ENCODE measurements at regions not wholly inside any gene's neighbourhood (a gene's known extent, or its start where the extent isn't known, plus 50 kb on each side); places are given as distances from the start of the nearest gene placed in this dataset.
"Not testable (repeated sequence)": the region's sequence is repeated elsewhere in the genome, so short reads cannot be mapped to it uniquely, and the experiment has no call there.

- no peak for DNase-seq (ENCODE audit: low read depth)
Observed at GRCh38 chr6:154921482-154921881, 73.6 kb upstream of the TIAM2 start.

GRCh38 chr6:154923199-154923869 is 71.8 kb upstream of the TIAM2 start:
- no peak for DNase-seq (ENCODE audit: low read depth)

GRCh38 chr6:154925130-154925529 is 70.0 kb upstream of the TIAM2 start:
- no peak for DNase-seq (ENCODE audit: low read depth)

DNA sequence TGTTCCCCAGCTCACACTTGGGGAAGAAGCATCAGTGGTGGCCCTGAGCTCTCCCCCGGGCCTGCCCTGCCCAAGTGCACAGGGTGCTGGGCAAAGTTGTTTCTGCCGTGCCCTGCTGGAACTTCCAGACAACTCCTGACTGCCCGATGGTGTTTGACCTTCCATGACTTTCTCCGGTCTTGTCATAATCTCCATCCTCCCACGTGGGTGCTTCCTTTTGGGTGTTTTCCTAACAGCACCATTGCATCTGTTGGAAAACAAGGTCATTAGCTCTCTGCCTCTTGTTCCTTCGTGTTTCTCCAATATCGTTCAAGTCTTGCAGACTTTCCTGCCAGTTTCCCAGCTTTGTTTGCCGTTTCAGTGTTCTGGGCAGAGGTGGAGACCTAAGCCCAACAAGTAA is 68.7 kb upstream of the TIAM2 start:
- no peak for DNase-seq (ENCODE audit: low read depth)

DNA sequence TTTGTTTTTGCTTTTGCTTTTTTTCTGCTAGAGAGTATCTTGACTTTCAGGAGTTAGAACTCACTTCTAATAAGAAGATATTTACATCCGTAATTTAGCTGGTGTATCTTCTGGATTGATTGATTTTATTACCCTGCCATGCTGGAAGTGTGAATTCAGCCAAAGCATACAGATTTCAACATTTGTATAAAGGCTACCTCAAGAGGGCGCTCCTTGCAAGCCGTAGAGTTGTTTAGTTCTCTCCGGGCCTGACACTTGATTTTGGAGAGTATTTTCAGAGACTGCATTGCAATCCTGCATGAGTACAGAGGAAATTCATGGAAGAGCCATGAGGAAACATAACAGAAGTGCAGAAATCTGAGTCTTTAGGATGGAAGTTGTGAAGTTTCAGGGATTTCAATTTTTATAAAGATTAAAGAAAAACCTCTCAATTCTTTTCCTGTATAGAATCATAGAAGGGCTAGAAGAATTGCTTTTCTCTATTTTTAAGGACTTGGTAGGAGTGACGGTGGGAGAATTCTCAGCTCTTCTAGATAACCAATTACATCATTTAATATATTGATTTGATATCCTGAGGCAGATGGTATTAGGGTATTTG is 66.7 kb upstream of the TIAM2 start:
- peak; percentile 50 for DNase-seq (ENCODE audit: low read depth)

DNA sequence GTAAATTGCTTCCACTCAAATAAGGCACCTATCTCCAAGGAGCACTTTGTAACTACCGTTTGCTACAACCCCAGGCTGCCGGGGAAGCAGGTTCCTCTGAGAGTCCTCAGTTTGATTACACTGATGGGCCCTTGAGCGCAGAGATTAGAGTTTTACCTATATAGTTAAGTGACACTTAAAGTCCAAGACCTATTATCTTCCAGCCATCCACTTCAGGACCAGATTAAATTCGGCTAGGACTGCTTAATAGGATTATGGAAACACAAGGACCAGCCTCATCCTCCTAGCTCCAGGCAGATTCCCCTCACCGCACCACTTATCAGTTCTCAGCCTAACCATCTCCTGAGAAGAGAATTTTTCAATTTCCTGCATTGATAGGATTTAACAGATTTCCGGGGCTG is 64.7 kb upstream of the TIAM2 start:
- DNase-seq (ENCODE audit: low read depth) = no peak

- no peak for DNase-seq (ENCODE audit: low read depth)
Observed at GRCh38 chr6:154931711-154932424, 63.2 kb upstream of the TIAM2 start.

DNA sequence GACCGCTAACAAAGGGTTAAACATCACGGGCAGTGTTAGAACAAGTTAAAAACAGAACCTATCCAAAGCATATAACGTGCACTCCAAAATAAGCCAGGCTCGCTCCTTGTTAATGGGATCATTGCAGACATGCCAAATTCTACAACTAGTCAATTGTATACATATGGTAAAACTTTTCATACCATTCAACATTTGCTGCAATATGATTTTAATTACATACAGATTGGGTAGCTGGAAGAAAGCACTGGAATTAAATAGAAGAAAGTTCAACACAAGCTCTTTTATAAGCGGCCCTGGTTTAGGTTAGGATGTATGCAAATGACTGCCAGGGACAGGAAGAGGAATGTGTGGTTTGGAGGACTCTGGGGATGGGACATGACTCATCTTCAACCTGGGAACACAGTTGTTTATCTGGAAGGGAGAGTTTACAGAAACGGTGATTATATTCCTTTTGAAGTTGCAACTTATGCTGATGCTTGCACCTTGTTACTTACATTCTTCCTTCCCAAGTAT is 62.5 kb upstream of the TIAM2 start:
- DNase-seq (ENCODE audit: low read depth) = no peak

GRCh38 chr6:154933181-154933827 is 61.8 kb upstream of the TIAM2 start:
- no peak for DNase-seq (ENCODE audit: low read depth)

GRCh38 chr6:154937306-154938220 is 57.6 kb upstream of the TIAM2 start:
- no peak for DNase-seq (ENCODE audit: low read depth)

- no peak for DNase-seq (ENCODE audit: low read depth)
Observed at GRCh38 chr6:154938221-154938580, 56.9 kb upstream of the TIAM2 start.

DNA sequence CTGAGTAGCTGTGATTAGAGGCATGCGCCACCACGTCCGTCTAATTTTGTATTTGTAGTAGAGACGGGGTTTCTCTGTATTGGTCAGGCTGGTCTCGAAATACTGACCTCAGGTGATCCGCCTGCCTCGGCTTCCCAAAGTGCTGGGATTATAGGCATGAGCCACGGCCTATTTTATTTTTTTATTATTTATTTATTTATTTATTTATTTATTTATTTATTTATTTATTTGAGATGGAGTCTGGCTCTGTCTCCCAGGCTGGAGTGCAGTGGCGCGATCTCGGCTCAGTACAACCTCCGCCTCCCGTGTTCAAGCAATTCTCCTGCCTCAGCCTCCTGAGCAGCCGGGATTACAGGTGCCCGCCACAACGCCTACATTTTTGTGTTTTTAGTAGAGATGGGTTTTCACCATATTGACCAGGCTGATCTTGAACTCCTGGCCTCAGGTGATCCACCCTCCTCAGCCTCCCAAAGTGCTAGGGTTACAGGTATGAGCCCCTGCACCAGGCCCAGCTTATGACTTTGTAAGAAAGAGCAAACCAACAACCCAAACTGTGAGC is 56.3 kb upstream of the TIAM2 start:
- not testable (repeated sequence) for DNase-seq (ENCODE audit: low read depth)

- DNase-seq (ENCODE audit: low read depth) = no peak
Observed at GRCh38 chr6:154942770-154943169, 52.3 kb upstream of the TIAM2 start.

DNA sequence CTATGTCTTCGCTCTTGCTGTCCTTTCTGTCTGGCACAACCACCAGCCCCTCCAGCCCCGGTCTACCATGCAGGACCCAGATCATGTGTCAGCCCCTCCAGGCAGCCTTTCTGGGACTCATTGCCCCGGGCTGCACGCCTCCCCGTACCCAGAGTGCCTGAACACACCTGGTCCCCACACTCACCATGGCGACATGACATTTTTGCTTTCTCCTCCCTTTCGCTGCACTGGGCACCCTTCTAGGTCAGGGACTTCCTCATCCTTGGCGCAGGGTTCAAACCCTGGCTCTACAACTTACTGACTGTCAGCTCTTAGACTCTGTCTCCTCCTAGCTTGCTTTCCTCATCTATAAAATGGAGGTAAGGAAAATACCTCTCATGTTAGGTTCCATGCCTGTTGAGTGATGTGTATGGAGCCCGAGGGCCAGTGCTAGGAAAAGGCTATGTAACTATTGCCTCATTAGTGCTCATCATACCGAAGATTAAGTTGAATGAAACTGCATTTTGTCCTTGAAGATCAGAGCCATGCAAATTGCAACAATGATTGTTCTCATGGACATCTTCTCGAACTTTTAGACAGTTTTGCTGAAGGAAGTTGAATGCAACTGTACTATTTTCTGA is 49.7 kb upstream of the TIAM2 start:
- no peak for DNase-seq (ENCODE audit: low read depth)

All from stimulated activated CD4-positive, alpha-beta T cell treated with anti-CD3 and anti-CD28 coated beads, Interleukin-2, amount 100 ng/mL, for 4 hours (primary cell).